ENCODE measurements at regions not wholly inside any gene's neighbourhood (a gene's known extent, or its start where the extent isn't known, plus 50 kb on each side); places are given as distances from the start of the nearest gene placed in this dataset.
"Not testable (repeated sequence)": the region's sequence is repeated elsewhere in the genome, so short reads cannot be mapped to it uniquely, and the experiment has no call there.

GRCh38 chr3:135412475-135412874 lies 553.1 kb upstream of the PPP2R3A start:
- DNase-seq, result no peak

- DNase-seq, result no peak
Observed at GRCh38 chr3:135416182-135416581, 549.3 kb upstream of the PPP2R3A start.

GRCh38 chr3:135419155-135419554 lies 546.4 kb upstream of the PPP2R3A start:
- DNase-seq, result no peak

GRCh38 chr3:135426508-135426907 lies 539.0 kb upstream of the PPP2R3A start:
- no peak for DNase-seq

- no peak for DNase-seq
Observed at GRCh38 chr3:135432402-135432801, 533.1 kb upstream of the PPP2R3A start.

- not testable (repeated sequence) for DNase-seq
Observed at GRCh38 chr3:135438889-135439597, 526.5 kb upstream of the PPP2R3A start.

GRCh38 chr3:135439632-135440031 lies 525.9 kb upstream of the PPP2R3A start:
- not testable (repeated sequence) for DNase-seq

GRCh38 chr3:135440233-135440632 lies 525.3 kb upstream of the PPP2R3A start:
- no peak for DNase-seq

GRCh38 chr3:135440746-135441145 lies 524.8 kb upstream of the PPP2R3A start:
- DNase-seq, result no peak

- DNase-seq, result no peak
Observed at GRCh38 chr3:135444058-135444457, 521.5 kb upstream of the PPP2R3A start.

- DNase-seq, result no peak
Observed at GRCh38 chr3:135447483-135447882, 518.0 kb upstream of the PPP2R3A start.

- DNase-seq, result no peak
Observed at GRCh38 chr3:135448520-135448919, 517.0 kb upstream of the PPP2R3A start.

- no peak for DNase-seq
Observed at GRCh38 chr3:135449046-135449445, 516.5 kb upstream of the PPP2R3A start.

- no peak for DNase-seq
Observed at GRCh38 chr3:135451037-135451785, 514.3 kb upstream of the PPP2R3A start.

- DNase-seq, result no peak
Observed at GRCh38 chr3:135452881-135453280, 512.6 kb upstream of the PPP2R3A start.

- no peak for DNase-seq
Observed at GRCh38 chr3:135453326-135453725, 512.2 kb upstream of the PPP2R3A start.

- no peak for DNase-seq
Observed at GRCh38 chr3:135454890-135455289, 510.6 kb upstream of the PPP2R3A start.

- DNase-seq, result no peak
Observed at GRCh38 chr3:135456108-135456790, 509.3 kb upstream of the PPP2R3A start.

- DNase-seq, result no peak
Observed at GRCh38 chr3:135458541-135459322, 506.8 kb upstream of the PPP2R3A start.

- DNase-seq, result no peak
Observed at GRCh38 chr3:135460273-135460672, 505.3 kb upstream of the PPP2R3A start.

- DNase-seq, result no peak
Observed at GRCh38 chr3:135471911-135472310, 493.6 kb upstream of the PPP2R3A start.

GRCh38 chr3:135473449-135473848 lies 492.1 kb upstream of the PPP2R3A start:
- DNase-seq, result no peak

GRCh38 chr3:135487261-135487660 lies 478.3 kb upstream of the PPP2R3A start:
- no peak for DNase-seq
